Fibroblast of gingiva (primary cell): ENCODE measurements at regions not wholly inside any gene's neighbourhood (a gene's known extent, or its start where the extent isn't known, plus 50 kb on each side); places are given as distances from the start of the nearest gene placed in this dataset.
A peak's percentile ranks its signal among the peaks of the same experiment; 100 is the strongest.
"Not testable (repeated sequence)": the region's sequence is repeated elsewhere in the genome, so short reads cannot be mapped to it uniquely, and the experiment has no call there.

Source experiments
- DNase-seq: peaks from one replicate; pipeline ENCODE4 v3.0.0-alpha.2; 2011; ENCODE audit warnings: low read depth

- DNase-seq: no peak
Observed at GRCh38 chr4:78691971-78692821, 84.0 kb upstream of the BMP2K start.

GRCh38 chr4:78692822-78693170 is 83.4 kb upstream of the BMP2K start:
- no peak for DNase-seq

GRCh38 chr4:78693777-78694456 is 82.2 kb upstream of the BMP2K start:
- DNase-seq: peak; percentile 24

- DNase-seq: no peak
Observed at GRCh38 chr4:78694457-78694787, 81.7 kb upstream of the BMP2K start.

GRCh38 chr4:78695910-78696309 is 80.2 kb upstream of the BMP2K start:
- DNase-seq: no peak

DNA sequence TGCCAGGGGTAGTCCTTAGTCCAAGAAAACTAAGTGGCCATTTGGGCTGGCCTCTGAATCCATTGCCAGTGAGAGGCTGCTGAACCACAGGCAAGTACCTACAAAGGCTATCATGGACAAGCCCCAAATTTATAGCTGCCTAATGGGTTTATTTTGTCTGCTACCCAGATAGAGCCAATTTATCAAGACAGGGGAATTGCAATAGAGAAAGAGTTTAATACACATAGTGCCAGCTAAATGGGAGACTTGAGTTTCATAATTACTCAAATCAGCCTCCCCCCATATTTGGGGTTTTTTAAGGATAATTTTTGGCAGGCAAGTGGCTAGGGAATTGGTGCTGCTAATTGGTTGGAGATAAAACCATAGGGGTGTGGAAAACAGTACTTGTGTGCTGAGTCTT is 73.1 kb upstream of the BMP2K start:
- DNase-seq: no peak

DNA sequence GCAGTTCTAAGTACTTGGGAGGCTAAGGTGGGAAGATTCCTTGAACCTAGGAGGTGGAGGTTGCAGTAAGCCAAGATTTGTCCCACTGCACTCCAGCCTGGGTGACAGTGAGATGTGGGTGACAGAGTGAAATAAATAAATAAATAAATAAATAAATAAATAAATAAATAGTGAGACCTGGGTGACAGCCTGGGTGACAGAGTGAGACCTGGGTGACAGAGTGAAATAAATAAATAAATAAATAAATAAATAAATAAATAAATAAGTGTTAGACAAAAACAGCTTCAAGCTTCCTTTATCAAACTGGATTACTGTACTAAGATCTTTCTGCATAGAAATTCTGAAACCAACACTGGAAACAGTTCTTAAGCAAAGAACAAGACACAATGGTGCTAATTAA is 71.8 kb upstream of the BMP2K start:
- DNase-seq: no peak

GRCh38 chr4:78704981-78705683 is 71.0 kb upstream of the BMP2K start:
- DNase-seq: peak; percentile 61

- no peak for DNase-seq
Observed at GRCh38 chr4:78706302-78706701, 69.8 kb upstream of the BMP2K start.

DNA sequence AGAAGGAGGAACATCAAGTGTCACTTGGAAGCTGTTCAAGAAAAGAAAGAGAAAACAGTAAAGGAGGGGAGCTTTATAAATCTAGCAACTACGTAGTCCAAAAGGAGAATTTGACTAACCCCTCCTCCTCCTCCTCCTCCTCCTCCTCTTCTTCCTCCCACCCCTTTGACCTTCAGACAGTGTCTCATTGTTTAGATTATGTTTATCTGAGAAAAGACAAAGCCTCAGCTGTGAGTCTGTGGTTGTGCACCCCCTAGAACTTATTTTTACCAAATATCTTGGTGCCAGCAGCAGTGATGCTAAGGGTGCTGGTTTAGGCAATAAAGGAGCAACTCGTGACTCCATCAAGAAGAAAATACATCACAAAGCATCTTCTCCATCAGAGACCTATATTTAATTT is 68.9 kb upstream of the BMP2K start:
- DNase-seq: no peak

DNA sequence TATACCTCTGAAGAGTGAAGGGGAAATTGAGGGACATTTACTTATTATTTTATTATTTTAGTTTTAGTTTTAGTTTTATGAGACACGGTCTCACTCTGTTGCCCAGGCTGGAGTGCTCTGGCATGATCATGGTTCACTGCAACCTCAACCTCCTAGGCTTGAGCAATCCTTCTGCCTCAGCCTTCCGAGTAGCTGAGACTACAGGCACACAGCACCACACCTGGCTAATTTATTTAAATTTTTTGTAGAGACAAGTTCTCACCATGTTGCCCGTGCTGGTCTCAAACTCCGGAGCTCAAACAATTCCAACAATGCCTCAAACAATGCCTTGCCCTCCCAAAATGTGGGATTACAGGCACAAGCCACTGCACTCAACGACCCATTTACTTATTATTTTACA is 68.4 kb upstream of the BMP2K start:
- DNase-seq: no peak

- DNase-seq: no peak
Observed at GRCh38 chr4:78710536-78710935, 65.6 kb upstream of the BMP2K start.

DNA sequence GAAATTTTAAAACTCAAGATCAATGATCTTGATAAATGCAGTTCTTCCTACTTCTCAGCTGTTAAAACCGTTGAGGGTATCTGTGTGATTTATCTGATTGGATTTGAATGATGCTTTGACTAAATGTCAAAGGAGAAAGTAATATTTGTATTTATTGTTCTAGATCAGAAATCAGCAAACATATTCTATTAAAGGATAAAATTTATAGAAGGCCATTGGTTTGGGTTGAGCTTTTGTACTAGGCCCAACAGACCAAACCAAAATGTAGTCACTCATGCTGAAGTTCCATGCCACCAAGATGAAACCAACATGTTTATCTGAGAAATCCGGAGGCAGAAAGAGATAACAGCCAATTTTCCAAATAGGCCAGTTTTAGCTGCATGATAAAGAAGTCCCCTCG is 64.5 kb upstream of the BMP2K start:
- no peak for DNase-seq

GRCh38 chr4:78714598-78714997 is 61.6 kb upstream of the BMP2K start:
- not testable (repeated sequence) for DNase-seq

- DNase-seq: not testable (repeated sequence)
Observed at GRCh38 chr4:78715372-78715771, 60.8 kb upstream of the BMP2K start.

- not testable (repeated sequence) for DNase-seq
Observed at GRCh38 chr4:78717712-78718111, 58.4 kb upstream of the BMP2K start.

GRCh38 chr4:78720204-78720603 is 55.9 kb upstream of the BMP2K start:
- no peak for DNase-seq

DNA sequence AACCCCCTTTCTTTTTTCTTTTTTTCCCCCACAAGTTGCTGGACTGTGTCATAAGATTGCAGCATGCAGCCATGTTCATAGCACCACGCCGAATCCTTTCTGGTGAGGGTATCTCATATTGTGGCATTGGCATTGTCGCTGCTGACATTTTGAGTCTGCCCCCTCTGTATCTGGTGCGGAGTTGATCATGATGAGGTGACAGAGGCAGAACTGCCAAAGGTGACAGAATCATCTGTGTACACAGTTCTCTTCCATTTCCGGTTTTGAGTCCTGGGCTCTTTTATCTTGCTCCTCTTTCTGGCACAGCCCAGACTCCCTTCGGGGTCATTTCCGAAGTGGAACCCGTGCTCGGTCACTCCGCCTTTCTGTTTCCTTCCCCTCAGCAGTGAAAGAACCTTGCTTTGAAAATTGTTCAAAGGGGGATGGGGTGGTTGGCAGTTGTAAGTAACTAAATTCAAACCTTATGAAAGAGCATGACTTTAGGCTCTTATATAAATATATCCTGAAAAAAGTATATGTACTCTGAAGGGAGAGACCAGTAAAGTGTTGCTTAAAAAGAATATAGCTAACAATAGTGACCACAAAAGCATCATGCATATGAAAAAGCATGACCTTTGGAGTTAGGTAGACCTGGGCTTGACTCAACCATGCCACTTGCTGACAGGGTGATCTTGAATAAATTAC is 55.0 kb upstream of the BMP2K start:
- DNase-seq: no peak

- DNase-seq: no peak
Observed at GRCh38 chr4:78721747-78722146, 54.4 kb upstream of the BMP2K start.

- DNase-seq: no peak
Observed at GRCh38 chr4:78722320-78722719, 53.8 kb upstream of the BMP2K start.

DNA sequence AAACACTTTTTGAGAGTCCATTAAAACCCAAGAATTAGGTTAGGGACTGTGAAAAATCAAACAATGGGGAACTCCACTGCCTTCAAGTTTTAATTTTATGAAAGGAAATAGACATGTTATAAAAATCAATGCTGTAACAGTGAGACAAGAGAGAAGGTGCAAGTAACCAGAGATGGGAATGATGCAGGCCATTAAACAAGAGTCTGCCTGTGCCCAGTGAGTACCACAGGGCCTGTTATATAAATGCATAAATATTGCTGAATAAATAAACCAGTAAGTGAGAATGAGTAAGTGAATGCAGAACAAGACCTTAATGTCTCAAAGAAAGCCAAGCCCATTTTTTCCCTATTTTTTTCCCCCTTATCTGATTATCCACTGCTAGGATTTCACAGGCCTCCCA is 53.3 kb upstream of the BMP2K start:
- DNase-seq: no peak
